ENCODE measurements at regions not wholly inside any gene's neighbourhood (a gene's known extent, or its start where the extent isn't known, plus 50 kb on each side); places are given as distances from the start of the nearest gene placed in this dataset.

DNA sequence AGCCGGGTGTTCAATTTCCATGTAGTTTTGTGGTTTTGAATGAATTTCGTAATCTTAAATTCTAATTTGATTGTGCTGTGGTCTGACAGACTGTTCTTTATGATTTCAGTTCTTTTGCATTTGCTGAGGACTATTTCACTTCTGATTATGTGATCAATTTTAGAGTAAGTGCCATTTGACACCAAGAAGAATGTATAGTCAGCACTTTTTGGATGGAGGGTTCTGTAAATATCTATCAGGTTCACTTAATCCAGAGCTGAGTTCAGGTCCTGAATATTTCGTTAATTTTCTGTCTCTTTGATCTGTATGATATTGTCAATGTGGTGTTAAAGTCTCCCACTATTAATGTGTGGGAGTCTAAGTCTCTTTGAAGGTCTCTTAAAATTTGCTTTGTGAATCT is 944.9 kb downstream of the TLE4 start:
- WGBS (ENCODE audit: extremely low coverage, insufficient read length, low lambda C conversion rate) = no CpG with 5 or more reads among the region's 3 CpGs
- no peaks in the 10 kb centered on the region for H3K79me2 ChIP-seq (ENCODE audit: insufficient read depth, low read length)
- no peak overlapping the region for H3K4me2 ChIP-seq (ENCODE audit: insufficient read depth, insufficient read length, low read length)
- no peak overlapping the region for H2BK12ac ChIP-seq (ENCODE audit: insufficient read length, low read depth, low read length)
- H3T11ph ChIP-seq (ENCODE audit: low read length) = no peak overlapping the region
- H4K91ac ChIP-seq (ENCODE audit: insufficient read length, low read depth, low read length) = no peak overlapping the region
- no peaks in the 10 kb centered on the region for H3K4me1 Mint-ChIP-seq
- H2BK20ac ChIP-seq (ENCODE audit: low read depth, low read length, poor library complexity, severe bottlenecking) = no peak overlapping the region
- no peaks in the 10 kb centered on the region for H3K27me3 Mint-ChIP-seq (ENCODE audit: low read depth)
- no peaks in the 10 kb centered on the region for H3K27me3 ChIP-seq (ENCODE audit: insufficient read depth, low read length)
- no peaks in the 10 kb centered on the region for H3K79me1 ChIP-seq (ENCODE audit: insufficient read depth, low read depth, low read length, poor library complexity, severe bottlenecking)
- H3K14ac ChIP-seq (ENCODE audit: insufficient read depth, low read length) = no peak overlapping the region
- DNase-seq = no peak
- H3K36me3 Mint-ChIP-seq (ENCODE audit: insufficient read depth in 1 of 3, low read depth in 3 of 3) = no peaks in the 10 kb centered on the region; a peak in 1 of 7 replicates
- H3K9me3 ChIP-seq (ENCODE audit: control insufficient read depth, low read depth, low read length) = no peaks in the 10 kb centered on the region
- H3K9ac ChIP-seq (ENCODE audit: extremely low read depth, insufficient read length, low read length) = no peak overlapping the region
- no peaks in the 10 kb centered on the region for H4K20me1 ChIP-seq (ENCODE audit: control insufficient read depth, insufficient read depth, insufficient read length)
- H2BK120ac ChIP-seq (ENCODE audit: low read depth, low read length, poor library complexity, severe bottlenecking) = no peak overlapping the region
- no peak overlapping the region for H2AK5ac ChIP-seq (ENCODE audit: insufficient read length, low read length)
- H4K8ac ChIP-seq (replicated peaks; ENCODE audit: insufficient read length, low read depth, low read length) = no peak overlapping the region
- no peaks in the 10 kb centered on the region for H3K23me2 ChIP-seq (ENCODE audit: insufficient read length, low read depth, low read length, poor library complexity, severe bottlenecking)
- no peak overlapping the region for H2AFZ ChIP-seq (ENCODE audit: low read length)
- no peak overlapping the region for H3K4me3 Mint-ChIP-seq
- TF ChIP-seq, protein P1, sequence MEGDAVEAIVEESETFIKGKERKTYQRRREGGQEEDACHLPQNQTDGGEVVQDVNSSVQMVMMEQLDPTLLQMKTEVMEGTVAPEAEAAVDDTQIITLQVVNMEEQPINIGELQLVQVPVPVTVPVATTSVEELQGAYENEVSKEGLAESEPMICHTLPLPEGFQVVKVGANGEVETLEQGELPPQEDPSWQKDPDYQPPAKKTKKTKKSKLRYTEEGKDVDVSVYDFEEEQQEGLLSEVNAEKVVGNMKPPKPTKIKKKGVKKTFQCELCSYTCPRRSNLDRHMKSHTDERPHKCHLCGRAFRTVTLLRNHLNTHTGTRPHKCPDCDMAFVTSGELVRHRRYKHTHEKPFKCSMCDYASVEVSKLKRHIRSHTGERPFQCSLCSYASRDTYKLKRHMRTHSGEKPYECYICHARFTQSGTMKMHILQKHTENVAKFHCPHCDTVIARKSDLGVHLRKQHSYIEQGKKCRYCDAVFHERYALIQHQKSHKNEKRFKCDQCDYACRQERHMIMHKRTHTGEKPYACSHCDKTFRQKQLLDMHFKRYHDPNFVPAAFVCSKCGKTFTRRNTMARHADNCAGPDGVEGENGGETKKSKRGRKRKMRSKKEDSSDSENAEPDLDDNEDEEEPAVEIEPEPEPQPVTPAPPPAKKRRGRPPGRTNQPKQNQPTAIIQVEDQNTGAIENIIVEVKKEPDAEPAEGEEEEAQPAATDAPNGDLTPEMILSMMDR (conservative IDR thresholded peaks at IDR 0.05) = no peak
- H3K4me1 ChIP-seq (ENCODE audit: insufficient read depth, low read length) = no peaks in the 10 kb centered on the region
- H3K23ac ChIP-seq (ENCODE audit: insufficient read length, low read depth, low read length) = no peak overlapping the region
- no peak overlapping the region for H3K56ac ChIP-seq (ENCODE audit: insufficient read length, low read depth, low read length)
- peaks cover 0 to 2% of the 10 kb centered on the region in 2 experiments; a peak in 1 of 5 replicates for H3K9me3 Mint-ChIP-seq
- H2BK15ac ChIP-seq (ENCODE audit: low read depth, low read length) = no peak overlapping the region
- no peak overlapping the region for H4K5ac ChIP-seq (ENCODE audit: insufficient read length, low read depth, low read length)
- H3K27ac Mint-ChIP-seq = no peak overlapping the region
- no peak overlapping the region for H3K18ac ChIP-seq (ENCODE audit: insufficient read length, low read depth, low read length)
- H2BK5ac ChIP-seq (ENCODE audit: insufficient read length, low read length) = no peak overlapping the region
- no peak overlapping the region for H3K27ac ChIP-seq (ENCODE audit: insufficient read length, low read depth, low read length)
- H3K4ac ChIP-seq (ENCODE audit: low read depth, low read length) = no peak overlapping the region

Data from H9 (cell line).